D341Med (cell line): ENCODE measurements at regions not wholly inside any gene's neighbourhood (a gene's known extent, or its start where the extent isn't known, plus 50 kb on each side); places are given as distances from the start of the nearest gene placed in this dataset.

Experiments used
- DNase-seq: peaks from one replicate; pipeline ENCODE4 v3.0.0; 2012; ENCODE audit warnings: low spot score

DNA sequence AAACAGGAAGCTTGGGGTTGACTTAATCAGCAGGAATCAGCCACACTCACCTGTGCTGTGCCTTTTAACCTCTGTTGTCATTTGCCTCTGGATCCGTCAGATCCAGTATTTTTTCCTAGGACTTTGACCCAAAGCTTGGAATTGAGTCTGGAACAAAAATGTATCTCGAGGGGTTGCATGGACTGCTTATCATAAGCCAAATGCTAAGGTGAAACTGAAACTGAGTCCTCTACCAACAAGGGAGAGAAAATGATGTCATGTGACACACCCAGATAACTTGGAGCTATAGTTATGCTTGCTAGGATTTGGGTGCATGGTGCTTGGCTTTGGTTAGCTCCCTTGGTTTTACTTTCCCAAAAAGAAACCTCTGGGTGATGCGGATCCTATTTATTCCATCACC, 2158.6 kb upstream of the PIK3C3 start:
- no peak for DNase-seq

DNA sequence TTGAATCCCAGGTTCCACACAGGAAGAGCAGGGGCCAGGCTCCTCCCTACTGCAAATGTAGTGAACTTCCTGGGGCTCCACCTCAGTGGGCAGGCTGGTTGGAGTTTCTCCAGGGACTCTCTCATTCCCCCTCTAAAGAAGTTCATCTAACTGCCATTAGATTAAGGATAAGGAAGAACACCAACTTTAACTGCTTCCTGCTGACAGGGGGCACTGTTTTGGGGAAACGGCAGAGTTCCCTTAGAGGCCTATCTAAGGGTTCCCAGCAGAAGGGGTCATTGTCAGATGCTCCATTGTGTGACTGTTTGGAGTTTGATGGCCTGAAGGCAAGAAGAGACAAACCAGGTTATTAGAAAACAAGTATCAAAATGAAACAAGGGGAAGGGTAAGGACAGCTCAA, 2159.7 kb upstream of the PIK3C3 start:
- DNase-seq, result no peak

DNA sequence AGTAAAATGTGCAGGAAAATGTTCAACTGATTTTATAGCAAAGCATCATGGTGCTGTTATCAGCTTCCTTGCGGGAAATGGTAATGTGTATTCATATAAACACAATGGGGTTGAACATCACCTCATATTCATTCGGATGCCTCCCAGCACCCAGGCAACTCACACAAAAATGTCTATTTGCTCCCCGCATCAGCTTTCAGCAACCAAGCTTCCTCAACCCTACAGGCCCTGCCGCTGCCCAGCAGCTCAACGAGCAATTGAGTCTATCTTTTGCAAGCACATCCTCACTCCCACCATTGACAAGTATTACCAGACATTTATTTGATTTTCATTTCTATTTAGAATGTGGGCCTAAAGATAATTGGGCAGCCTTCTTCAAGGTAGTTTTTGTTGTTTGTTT, 2161.4 kb upstream of the PIK3C3 start:
- no peak for DNase-seq

- no peak for DNase-seq
Measured at GRCh38 chr18:39788383-39788782, 2166.7 kb upstream of the PIK3C3 start.

DNA sequence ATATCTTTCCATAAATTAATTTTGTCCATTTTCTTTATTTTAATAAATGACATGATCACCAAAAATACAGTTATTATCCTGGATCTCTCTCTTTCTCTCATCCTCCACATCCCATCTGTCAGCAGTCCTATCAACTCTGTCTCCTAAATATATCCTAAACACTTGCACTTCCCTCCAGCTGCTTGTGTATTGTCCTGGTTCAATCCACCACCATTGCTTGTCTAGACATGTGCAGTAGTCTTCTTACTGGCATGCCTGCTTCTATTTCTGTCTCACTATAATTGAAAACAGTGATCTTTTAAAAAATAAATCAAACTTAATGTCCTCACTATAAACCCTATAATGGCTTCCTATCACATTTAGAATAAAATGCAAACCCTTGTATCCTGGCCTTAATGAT, 2168.6 kb upstream of the PIK3C3 start:
- DNase-seq, result no peak

DNA sequence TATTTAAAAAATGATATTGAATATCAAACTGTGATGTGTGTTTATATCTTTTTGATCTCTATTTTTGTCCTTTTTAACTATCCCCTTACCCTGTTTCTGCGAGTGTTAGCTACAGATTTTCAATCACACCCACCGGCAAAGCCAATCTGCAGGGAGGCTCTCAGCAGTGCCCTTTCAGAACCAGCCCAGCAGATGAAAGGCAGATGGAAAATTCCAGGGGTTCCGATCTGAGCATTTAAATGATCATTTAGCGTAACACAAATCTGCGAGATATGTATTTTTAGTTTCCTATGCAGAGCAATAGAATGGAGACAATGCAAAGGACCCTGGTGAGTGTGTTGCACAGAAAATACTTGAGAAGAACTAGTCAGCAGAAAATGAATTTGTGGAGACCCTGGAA, 2170.5 kb upstream of the PIK3C3 start:
- no peak for DNase-seq

GRCh38 chr18:39781565-39781964, 2173.5 kb upstream of the PIK3C3 start:
- DNase-seq, result no peak

- no peak for DNase-seq
Measured at GRCh38 chr18:39780774-39781173, 2174.3 kb upstream of the PIK3C3 start.

DNA sequence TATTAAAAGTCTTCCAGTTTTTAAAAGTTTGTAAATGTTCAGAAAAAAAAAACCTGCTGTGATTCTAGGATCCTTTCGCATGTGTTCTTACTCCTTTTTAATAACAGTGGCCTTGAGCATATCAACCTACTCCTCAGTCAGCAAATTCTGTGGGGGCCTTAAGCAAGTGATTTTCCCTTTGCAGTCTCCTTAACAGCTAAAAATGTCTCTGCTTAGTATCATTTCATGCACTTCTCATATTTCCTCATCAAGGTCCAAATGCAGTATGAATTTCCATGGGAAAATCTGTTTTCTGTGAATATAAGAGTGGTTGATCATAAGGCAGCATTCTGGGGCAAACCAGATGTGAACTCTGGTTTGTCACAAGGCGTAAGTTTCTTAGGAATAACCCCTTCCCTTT, 2175.1 kb upstream of the PIK3C3 start:
- no peak for DNase-seq

DNA sequence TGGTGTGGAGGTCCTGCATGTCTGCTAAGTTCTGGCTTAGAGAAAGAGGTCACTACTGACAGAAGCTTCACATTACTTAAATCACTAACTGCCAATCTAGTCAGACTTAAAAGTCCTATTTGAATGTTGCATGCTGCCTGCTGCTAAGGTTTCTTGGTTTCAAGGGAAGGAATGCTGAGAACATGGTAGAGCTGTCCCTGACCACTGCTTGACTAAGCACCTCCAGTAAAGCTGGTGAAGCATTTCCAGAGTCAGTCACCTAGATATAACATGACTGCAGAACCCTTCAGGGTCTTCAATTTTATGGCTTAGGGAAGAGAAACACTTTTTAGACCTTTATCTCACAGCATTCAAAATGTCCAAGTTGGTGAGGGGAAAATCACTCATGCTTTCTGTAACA, 2178.3 kb upstream of the PIK3C3 start:
- no peak for DNase-seq

GRCh38 chr18:39774957-39775598, 2180.0 kb upstream of the PIK3C3 start:
- no peak for DNase-seq

GRCh38 chr18:39773646-39774045, 2181.4 kb upstream of the PIK3C3 start:
- DNase-seq, result no peak

DNA sequence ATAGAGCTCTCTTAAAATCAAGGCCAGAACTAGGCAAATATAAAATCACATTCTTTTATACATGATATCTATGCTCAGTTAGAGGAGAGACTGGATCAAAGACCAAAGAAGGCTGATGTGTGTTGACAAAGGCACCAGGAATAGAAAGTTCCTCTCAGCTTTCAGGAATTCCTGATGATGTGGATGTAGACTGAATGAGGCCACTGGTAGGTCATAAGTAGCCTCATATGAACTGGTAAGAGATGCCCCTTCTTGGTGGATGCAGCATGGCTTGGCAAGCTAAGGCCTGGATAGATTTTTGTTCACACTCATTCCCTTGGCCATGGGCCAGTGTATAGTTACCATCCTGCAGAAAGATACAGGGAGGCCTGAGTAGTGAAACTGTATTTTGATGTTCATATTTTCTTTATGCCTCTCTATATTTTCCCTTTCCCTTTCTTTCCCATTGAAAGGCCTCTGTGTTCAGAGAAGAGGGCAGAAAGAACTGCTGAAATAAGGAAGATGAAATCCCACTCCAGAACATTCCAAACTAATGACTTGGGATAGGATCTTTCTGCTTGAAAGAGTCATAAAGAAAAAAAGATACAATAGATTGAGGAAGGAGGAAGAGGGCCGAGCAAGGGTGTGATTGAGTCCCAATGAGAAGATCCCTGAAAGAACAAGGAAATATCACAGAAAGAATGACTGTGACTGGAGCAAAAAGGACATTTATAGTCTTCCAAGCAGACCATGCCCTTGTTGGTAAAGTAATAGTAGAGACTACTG, 2182.7 kb upstream of the PIK3C3 start:
- DNase-seq, result no peak

DNA sequence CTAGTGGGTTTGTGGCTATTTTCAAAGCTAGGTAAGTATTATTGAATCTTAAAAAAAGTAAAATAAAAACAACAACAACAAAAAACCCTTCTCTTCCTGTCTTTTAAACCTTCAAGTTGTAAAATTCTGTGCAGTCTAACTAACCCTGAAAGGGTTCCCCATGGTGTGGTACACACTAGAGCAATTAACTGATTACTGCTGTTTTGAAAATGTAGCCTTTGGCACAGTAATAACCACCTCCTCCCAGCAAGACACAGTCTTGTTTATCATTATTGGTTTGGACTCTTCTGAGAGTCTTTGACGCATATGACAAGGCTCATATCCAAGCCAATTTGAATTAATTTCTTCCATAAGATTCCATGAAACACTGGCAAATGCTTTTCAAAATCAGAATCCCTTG, 2184.6 kb upstream of the PIK3C3 start:
- no peak for DNase-seq

- DNase-seq, result no peak
Measured at GRCh38 chr18:39764873-39765272, 2190.2 kb upstream of the PIK3C3 start.

- DNase-seq, result no peak
Measured at GRCh38 chr18:39761273-39761672, 2193.8 kb upstream of the PIK3C3 start.

DNA sequence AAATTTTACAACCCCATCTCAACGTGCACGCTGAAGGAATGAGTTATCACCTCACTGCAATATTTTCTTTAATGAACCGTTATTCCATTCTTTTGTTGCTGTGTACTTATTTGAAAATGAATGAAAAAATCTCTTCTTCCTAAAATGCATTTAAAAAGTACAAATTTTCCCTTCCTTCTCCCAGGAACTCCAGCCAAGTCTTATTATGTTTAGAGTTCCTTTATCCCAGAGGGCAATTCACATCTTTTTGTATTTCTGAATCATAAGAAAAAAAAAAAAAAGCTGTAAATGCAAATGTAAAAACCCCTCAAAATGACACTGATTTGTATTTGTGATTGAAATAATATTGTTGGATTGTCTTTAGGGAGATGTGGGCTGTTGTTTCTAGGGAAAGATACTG, 2194.3 kb upstream of the CELF4 start:
- DNase-seq, result no peak

DNA sequence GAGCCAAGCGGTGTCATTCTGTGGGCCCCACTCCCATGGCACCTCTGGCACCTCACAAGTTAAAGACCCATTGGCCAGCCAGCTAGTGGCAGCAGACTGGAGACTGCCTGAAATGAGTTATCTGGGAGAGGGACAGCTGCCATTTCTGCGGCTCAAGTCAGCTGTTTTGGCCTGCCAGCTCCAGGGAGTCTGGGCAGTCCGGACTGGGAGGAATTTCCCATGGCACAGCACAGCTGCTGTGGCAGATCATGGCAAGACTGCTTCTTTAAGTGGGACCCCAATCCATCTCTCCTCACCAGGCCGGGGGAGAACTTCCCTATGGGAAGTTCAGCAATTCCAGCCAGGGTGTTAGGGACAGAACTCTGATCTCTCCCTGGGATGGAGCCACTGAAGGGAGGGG, 2187.6 kb upstream of the CELF4 start:
- DNase-seq, result no peak

DNA sequence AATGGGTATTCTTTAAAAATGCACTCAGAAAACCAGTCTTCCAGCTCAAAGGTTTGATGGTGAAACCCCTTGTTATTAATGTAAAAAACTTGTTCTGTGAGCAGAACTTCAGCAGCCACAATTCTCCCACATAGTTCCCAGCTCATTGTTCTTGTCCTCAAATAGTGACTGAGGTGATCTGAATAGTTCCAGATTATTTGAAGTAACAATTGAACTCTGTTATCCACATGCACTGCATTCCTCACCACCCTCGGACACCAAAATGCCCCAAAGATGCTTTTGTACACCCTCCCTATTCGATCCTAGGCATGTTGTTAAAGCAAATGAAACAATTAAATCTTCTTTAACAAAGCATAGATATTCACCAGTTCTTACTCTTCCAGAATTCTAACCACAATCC, 2186.8 kb upstream of the CELF4 start:
- no peak for DNase-seq

DNA sequence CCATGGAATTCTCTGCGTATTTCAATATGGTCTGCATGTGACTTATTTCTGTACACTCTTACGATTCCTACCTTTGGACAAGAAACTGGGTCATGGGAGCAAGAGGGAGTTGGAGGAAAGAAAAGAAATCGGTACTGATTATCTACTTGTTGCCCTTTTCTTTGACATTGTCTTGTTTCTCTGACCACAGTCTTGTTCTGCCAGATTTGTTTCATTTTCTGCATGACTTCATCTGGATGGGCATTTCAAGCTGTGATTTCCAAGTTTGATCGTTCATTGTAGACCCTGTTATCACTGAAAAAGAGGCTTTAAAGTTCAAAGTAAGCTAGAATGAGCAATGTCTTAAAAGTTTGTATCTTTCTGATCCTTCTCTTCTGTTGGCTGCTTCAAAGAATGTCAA, 2186.3 kb upstream of the CELF4 start:
- DNase-seq, result no peak

GRCh38 chr18:39751161-39751560, 2185.6 kb upstream of the CELF4 start:
- no peak for DNase-seq

GRCh38 chr18:39749154-39749553, 2183.6 kb upstream of the CELF4 start:
- DNase-seq, result no peak

DNA sequence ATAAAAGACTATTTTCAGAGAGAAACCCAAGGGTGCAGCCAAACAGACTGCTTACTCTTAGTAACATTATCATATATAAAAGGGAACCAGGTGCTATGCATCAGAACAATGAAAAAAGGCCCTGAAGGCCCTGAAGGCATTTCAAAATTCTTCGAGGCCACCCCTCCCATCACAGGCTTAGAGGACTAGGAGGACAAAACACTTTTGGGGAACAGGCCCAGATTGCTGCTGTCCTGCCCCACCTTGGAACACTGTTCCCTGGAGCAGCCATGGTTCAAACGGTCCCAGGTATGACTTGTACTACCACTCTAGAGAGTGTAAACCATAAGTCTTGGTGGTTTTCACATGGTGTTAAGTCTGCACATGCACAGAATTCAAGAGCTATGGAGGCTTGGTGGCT, 2183.1 kb upstream of the CELF4 start:
- no peak for DNase-seq

DNA sequence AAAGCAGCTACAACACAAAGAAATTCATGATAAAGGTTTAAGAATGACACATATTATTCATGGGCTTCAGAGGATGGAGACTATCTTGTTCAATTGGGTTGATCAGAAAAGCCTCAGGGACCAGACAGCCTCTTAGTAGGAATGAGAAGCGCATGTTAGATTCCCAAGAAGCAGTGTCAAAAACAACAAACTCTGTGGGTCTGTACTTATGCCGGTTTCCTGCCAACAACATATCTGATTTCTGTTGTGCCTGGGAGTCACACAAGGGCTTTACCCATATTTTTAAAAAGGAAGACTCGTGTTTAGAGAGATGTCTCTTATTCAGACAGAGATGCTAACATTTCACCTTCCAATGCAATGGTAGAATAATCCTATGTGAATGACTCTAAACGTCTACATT, 2180.6 kb upstream of the CELF4 start:
- no peak for DNase-seq
